GM12874 (cell line): ENCODE measurements at regions not wholly inside any gene's neighbourhood (a gene's known extent, or its start where the extent isn't known, plus 50 kb on each side); places are given as distances from the start of the nearest gene placed in this dataset.

ENCODE experiments used
- TF ChIP-seq, protein P1 (sequence below): IDR thresholded peaks from 2 replicates; pipeline ENCODE4 v1.5.1; 2011; ENCODE audit warnings: low read depth, mild to moderate bottlenecking, control low read depth, low read length, moderate library complexity; ENCODE audit not compliant: insufficient read depth

GRCh38 chr16:50960517-50961202 lies 190.4 kb downstream of the SALL1 start:
- TF ChIP-seq, protein P1, sequence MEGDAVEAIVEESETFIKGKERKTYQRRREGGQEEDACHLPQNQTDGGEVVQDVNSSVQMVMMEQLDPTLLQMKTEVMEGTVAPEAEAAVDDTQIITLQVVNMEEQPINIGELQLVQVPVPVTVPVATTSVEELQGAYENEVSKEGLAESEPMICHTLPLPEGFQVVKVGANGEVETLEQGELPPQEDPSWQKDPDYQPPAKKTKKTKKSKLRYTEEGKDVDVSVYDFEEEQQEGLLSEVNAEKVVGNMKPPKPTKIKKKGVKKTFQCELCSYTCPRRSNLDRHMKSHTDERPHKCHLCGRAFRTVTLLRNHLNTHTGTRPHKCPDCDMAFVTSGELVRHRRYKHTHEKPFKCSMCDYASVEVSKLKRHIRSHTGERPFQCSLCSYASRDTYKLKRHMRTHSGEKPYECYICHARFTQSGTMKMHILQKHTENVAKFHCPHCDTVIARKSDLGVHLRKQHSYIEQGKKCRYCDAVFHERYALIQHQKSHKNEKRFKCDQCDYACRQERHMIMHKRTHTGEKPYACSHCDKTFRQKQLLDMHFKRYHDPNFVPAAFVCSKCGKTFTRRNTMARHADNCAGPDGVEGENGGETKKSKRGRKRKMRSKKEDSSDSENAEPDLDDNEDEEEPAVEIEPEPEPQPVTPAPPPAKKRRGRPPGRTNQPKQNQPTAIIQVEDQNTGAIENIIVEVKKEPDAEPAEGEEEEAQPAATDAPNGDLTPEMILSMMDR: no peak

GRCh38 chr16:50957056-50957455 lies 194.0 kb downstream of the SALL1 start:
- TF ChIP-seq, protein P1: no peak

DNA sequence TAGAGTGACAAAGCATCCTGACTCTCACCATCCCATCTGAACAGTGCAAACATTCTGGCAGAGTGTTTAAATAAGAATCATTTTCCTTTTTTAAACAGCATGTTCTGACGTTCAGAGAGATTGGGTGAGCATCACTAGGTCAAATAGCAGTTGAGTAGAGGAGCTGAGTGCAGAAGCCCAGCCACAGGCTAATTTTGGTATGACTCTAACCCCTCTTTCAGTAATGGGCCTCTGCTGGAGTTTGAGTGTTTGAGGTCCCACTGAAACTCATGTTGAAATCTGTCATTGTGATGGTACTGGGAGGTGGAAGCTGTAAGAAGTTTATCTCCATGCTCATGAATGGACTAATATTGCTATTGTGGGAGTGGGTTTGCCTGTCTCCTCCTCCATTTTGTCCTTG lies 194.4 kb downstream of the SALL1 start:
- TF ChIP-seq, protein P1: no peak

- TF ChIP-seq, protein P1: no peak
These were observed 195.8 kb downstream of the SALL1 start for GRCh38 chr16:50955311-50955710.

DNA sequence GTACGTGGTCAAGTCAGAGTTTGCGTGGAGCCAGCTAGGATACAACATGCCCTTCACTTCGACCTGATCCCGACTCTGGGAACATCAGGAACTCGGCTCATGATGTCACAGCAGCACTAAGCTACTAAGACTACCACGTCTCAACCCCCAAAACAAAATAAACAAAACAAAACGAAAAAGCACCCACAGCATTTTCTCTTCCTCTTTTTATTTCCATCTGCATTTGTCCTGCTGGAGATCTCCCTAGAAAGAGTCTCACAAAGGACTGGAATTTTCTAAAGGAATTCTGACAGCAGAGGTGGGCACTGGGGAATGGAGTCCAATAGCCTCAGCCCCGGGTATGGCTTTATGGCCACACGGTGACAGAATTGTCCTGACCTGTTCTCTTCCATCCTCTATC lies 196.6 kb downstream of the SALL1 start:
- TF ChIP-seq, protein P1: no peak

GRCh38 chr16:50953290-50953689 lies 197.8 kb downstream of the SALL1 start:
- TF ChIP-seq, protein P1: no peak

DNA sequence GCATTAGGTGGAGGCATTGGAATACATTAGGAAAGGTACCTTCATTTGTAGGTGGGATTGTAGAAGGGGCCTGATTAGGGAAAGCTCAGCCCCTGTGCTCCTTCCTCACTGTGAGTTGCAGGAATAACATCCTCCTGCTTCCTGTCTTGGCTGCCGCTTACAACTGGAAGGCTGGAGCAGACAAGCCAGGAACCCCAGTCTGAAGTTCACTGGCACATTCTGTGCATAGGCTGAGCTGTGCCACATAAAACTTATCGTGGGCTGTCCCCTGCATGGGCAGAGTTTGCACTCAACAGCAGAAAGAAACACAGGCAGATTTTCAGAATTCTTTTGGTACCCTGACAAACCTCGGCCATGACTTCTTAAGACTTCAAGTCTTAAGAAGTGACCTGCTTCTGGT lies 200.1 kb downstream of the SALL1 start:
- TF ChIP-seq, protein P1: no peak
